ENCODE measurements at regions not wholly inside any gene's neighbourhood (a gene's known extent, or its start where the extent isn't known, plus 50 kb on each side); places are given as distances from the start of the nearest gene placed in this dataset.

DNA sequence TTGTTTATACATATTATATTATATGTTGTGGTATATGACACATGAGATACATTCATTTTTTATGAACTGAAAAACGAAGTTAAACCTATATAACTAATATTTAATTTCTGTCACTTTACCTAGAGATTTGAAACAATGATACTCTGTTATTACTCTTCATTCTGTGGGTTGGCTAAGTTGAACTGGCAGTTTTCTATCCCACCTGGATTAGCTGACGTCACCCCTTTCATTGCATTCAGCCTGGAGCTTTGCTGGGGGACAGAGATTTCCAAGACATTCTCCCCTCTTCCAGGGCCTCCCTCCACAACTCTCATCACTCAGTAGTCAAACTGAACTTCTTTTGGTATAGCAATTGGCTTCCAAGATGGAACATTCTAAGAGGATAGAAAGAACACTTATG lies 309.2 kb upstream of the SATB1 start:
- Histone ChIP-seq H3K9me3 (ENCODE audit: low read length) (no peaks in the 10 kb centered on the region), H3K27me3 (ENCODE audit: insufficient read depth, low read length) (no peaks in the 10 kb centered on the region), H3K4me1 (ENCODE audit: insufficient read depth, low read length, severe bottlenecking) (no peaks in the 10 kb centered on the region), H3K36me3 (ENCODE audit: insufficient read depth, low read length) (no peaks in the 10 kb centered on the region), H3K27ac (ENCODE audit: low read depth, low read length, poor library complexity, severe bottlenecking) (no peak overlapping the region), H3K79me2 (ENCODE audit: insufficient read depth, low read length) (no peaks in the 10 kb centered on the region), H3F3A (ENCODE audit: insufficient read depth, low read length) (no peaks in the 10 kb centered on the region), H3K9ac (ENCODE audit: low read length) (no peak overlapping the region), H3K4me3 (ENCODE audit: low read depth, low read length, poor library complexity, severe bottlenecking) (no peak overlapping the region), H3K4me2 (ENCODE audit: low read length) (no peak overlapping the region), H4K20me1 (ENCODE audit: insufficient read depth, low read length) (no peaks in the 10 kb centered on the region), H2AFZ (ENCODE audit: low read length) (no peak overlapping the region), H3K9me2 (ENCODE audit: low read depth, low read length) (no peaks in the 10 kb centered on the region)
- TF ChIP-seq CTCF (IDR thresholded peaks at IDR 0.05; ENCODE audit: low read length) (no peak), EZH2 (IDR thresholded peaks at IDR 0.05; ENCODE audit: borderline replicate concordance, low read length) (no peak)

- Histone ChIP-seq H2AFZ (ENCODE audit: low read length) (no peak overlapping the region), H3K4me2 (ENCODE audit: low read length) (no peak overlapping the region), H3K36me3 (ENCODE audit: insufficient read depth, low read length) (no peaks in the 10 kb centered on the region), H4K20me1 (ENCODE audit: insufficient read depth, low read length) (no peaks in the 10 kb centered on the region), H3K4me1 (ENCODE audit: insufficient read depth, low read length, severe bottlenecking) (no peaks in the 10 kb centered on the region), H3K9ac (ENCODE audit: low read length) (no peak overlapping the region), H3K4me3 (ENCODE audit: low read depth, low read length, poor library complexity, severe bottlenecking) (no peak overlapping the region), H3K79me2 (ENCODE audit: insufficient read depth, low read length) (no peaks in the 10 kb centered on the region), H3K27ac (ENCODE audit: low read depth, low read length, poor library complexity, severe bottlenecking) (no peak overlapping the region), H3F3A (ENCODE audit: insufficient read depth, low read length) (no peaks in the 10 kb centered on the region), H3K9me3 (ENCODE audit: low read length) (no peaks in the 10 kb centered on the region), H3K9me2 (ENCODE audit: low read depth, low read length) (no peaks in the 10 kb centered on the region), H3K27me3 (ENCODE audit: insufficient read depth, low read length) (no peaks in the 10 kb centered on the region)
- TF ChIP-seq CTCF (IDR thresholded peaks at IDR 0.05; ENCODE audit: low read length) (no peak), EZH2 (IDR thresholded peaks at IDR 0.05; ENCODE audit: borderline replicate concordance, low read length) (no peak)
Measured at GRCh38 chr3:18732474-18732873, 307.3 kb upstream of the SATB1 start.

DNA sequence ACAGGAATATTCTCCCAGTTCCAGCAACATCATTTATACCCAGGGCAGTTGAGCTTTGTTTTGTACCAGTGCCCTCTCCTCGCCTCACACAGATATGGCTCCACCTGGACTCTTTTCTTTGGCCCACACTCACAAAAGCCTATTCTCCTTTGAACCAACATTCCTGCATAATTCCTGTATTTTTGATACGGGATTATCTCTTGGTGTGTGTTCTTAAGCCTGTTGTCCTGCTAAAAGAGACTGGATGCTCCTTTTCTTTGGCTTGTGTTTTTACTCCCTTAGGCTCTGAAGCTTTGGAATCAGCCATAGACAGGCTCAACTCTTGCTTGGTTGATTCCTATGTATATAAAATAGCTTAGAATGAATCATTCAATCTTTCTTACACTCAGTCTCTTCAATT lies 305.4 kb upstream of the SATB1 start:
- no peak overlapping the region for H3K4me2 ChIP-seq (ENCODE audit: low read length)
- H3K27ac ChIP-seq (ENCODE audit: low read depth, low read length, poor library complexity, severe bottlenecking) = no peak overlapping the region
- no peaks in the 10 kb centered on the region for H3K27me3 ChIP-seq (ENCODE audit: insufficient read depth, low read length)
- no peaks in the 10 kb centered on the region for H3K9me2 ChIP-seq (ENCODE audit: low read depth, low read length)
- H4K20me1 ChIP-seq (ENCODE audit: insufficient read depth, low read length) = no peaks in the 10 kb centered on the region
- H3K36me3 ChIP-seq (ENCODE audit: insufficient read depth, low read length) = no peaks in the 10 kb centered on the region
- no peaks in the 10 kb centered on the region for H3K4me1 ChIP-seq (ENCODE audit: insufficient read depth, low read length, severe bottlenecking)
- no peak for TF ChIP-seq EZH2 (IDR thresholded peaks at IDR 0.05; ENCODE audit: borderline replicate concordance, low read length)
- TF ChIP-seq CTCF (IDR thresholded peaks at IDR 0.05; ENCODE audit: low read length) = no peak
- no peaks in the 10 kb centered on the region for H3K79me2 ChIP-seq (ENCODE audit: insufficient read depth, low read length)
- H3K4me3 ChIP-seq (ENCODE audit: low read depth, low read length, poor library complexity, severe bottlenecking) = no peak overlapping the region
- H3K9ac ChIP-seq (ENCODE audit: low read length) = no peak overlapping the region
- no peaks in the 10 kb centered on the region for H3F3A ChIP-seq (ENCODE audit: insufficient read depth, low read length)
- no peaks in the 10 kb centered on the region for H3K9me3 ChIP-seq (ENCODE audit: low read length)
- H2AFZ ChIP-seq (ENCODE audit: low read length) = no peak overlapping the region
